Endothelial cell of umbilical vein (primary cell): ENCODE measurements at regions not wholly inside any gene's neighbourhood (a gene's known extent, or its start where the extent isn't known, plus 50 kb on each side); places are given as distances from the start of the nearest gene placed in this dataset.

ENCODE experiments used
- BruUV-seq: library from RNA; stranded (reverse); fragments of 400-500 nt; replicated peaks from 2 replicates; lab custom pipeline; 2021; lab: Mats Ljungman, UMichigan
- CTCF ChIA-PET: fragments of 300-600, 350-600 bp; sonication (Branson Sonifier 250); formaldehyde crosslinking; loops from one replicate; lab custom pipeline; 2021; ENCODE audit warnings: antibody characterized with exemption, inconsistent platforms; lab: Charles Lee
- POLR2A ChIA-PET: fragments of 300-600, 350-600 bp; sonication (Branson Sonifier 250); formaldehyde crosslinking; loops from one replicate; lab custom pipeline; 2021; ENCODE audit warnings: antibody characterized with exemption, inconsistent platforms; lab: Charles Lee
- DNase-seq: peaks from one replicate; pipeline ENCODE4 v3.0.0-alpha.2; 2011; ENCODE audit warnings: low read depth, low spot score
- FAIRE-seq: peaks from 2 replicates; lab custom pipeline; 2011; peaks lifted over from hg19 to GRCh38; lab: Jason Lieb, UNC
- H2AFZ ChIP-seq: 2 replicates; pipeline ENCODE4 v1.6.0; 2012; ENCODE audit warnings: low read depth, low read length, control low read depth, inconsistent platforms
- H3K27ac ChIP-seq: 2 replicates; pipeline ENCODE4 v1.5.1; 2011; ENCODE audit warnings: low read depth, mild to moderate bottlenecking, control low read depth, low read length, moderate library complexity; ENCODE audit not compliant: insufficient read depth
- H3K27me3 ChIP-seq, 2 experiments: 2 replicates each; pipeline versions ENCODE4 v1.6.0 to v1.6.1; 2011; ENCODE audit warnings: low read length in 2 of 2, mixed read lengths in 1 of 2; ENCODE audit not compliant: control insufficient read depth in 2 of 2, insufficient read depth in 2 of 2
- H3K36me3 ChIP-seq, 2 experiments: 2 replicates in 1 of 2; 3 replicates in 1 of 2; pipeline ENCODE4 v1.5.1; 2011; ENCODE audit warnings: low read length in 2 of 2, mild to moderate bottlenecking in 1 of 2, moderate library complexity in 1 of 2; ENCODE audit not compliant: control insufficient read depth in 2 of 2, insufficient read depth in 2 of 2; ENCODE audit errors: extremely low read depth in 1 of 2
- H3K4me1 ChIP-seq: 3 replicates; pipeline ENCODE4 v1.5.1; 2011; ENCODE audit warnings: mild to moderate bottlenecking, low read length; ENCODE audit not compliant: control insufficient read depth, insufficient read depth; ENCODE audit errors: extremely low read depth
- H3K4me2 ChIP-seq: 2 replicates; pipeline ENCODE4 v1.6.1; 2011; ENCODE audit warnings: low read length, control low read depth, mixed read lengths; ENCODE audit not compliant: insufficient read depth
- H3K4me3 ChIP-seq, 3 experiments: fragments of 200-600 bp in 1 of 3; sonication (generic), shearing (Covaris generic) in 1 of 3; replicated peaks in 1 of 3; 2 replicates each; pipeline ENCODE4 v1.5.1; 2011 to 2016; ENCODE audit warnings: control low read depth in 3 of 3, low read length in 3 of 3, mild to moderate bottlenecking in 2 of 3, inconsistent platforms in 1 of 3, low read depth in 1 of 3, moderate library complexity in 1 of 3; ENCODE audit not compliant: insufficient read depth in 1 of 3
- H3K79me2 ChIP-seq: 2 replicates; pipeline ENCODE4 v1.6.0; 2012; ENCODE audit warnings: low read length, inconsistent platforms; ENCODE audit not compliant: control insufficient read depth, insufficient read depth
- H3K9ac ChIP-seq: replicated peaks from 2 replicates; pipeline ENCODE3; 2011; ENCODE audit warnings: low read length, control low read depth; ENCODE audit not compliant: insufficient read depth; ENCODE audit errors: extremely low read depth
- H3K9me1 ChIP-seq: replicated peaks from 3 replicates; pipeline ENCODE4 v1.6.0; 2011; ENCODE audit warnings: mild to moderate bottlenecking, low read length; ENCODE audit not compliant: control insufficient read depth, insufficient read depth; ENCODE audit errors: extremely low read depth
- H3K9me3 ChIP-seq: replicated peaks from 2 replicates; pipeline ENCODE4 v1.5.1; 2012; ENCODE audit warnings: low read length, inconsistent platforms; ENCODE audit not compliant: control insufficient read depth, insufficient read depth
- H4K20me1 ChIP-seq: replicated peaks from 2 replicates; pipeline ENCODE3; 2011; ENCODE audit warnings: mild to moderate bottlenecking, low read length; ENCODE audit not compliant: control insufficient read depth, insufficient read depth; ENCODE audit errors: extremely low read depth
- EZH2 ChIP-seq: IDR thresholded peaks from 2 replicates; pipeline ENCODE4 v1.6.1; 2012; ENCODE audit warnings: borderline replicate concordance, low read depth, mild to moderate bottlenecking, moderate library complexity, low read length, inconsistent platforms; ENCODE audit not compliant: severe bottlenecking
- FOS ChIP-seq: IDR thresholded peaks from 2 replicates; pipeline ENCODE4 v1.6.1; 2011; ENCODE audit warnings: mild to moderate bottlenecking, low read length, moderate library complexity, borderline replicate concordance; ENCODE audit not compliant: insufficient read depth
- GATA2 ChIP-seq: IDR thresholded peaks from 2 replicates; pipeline ENCODE4 v1.7.0; 2011; ENCODE audit warnings: low read depth, mild to moderate bottlenecking, moderate library complexity, mixed read lengths, low read length; ENCODE audit not compliant: insufficient read length, insufficient read depth
- JUN ChIP-seq: IDR thresholded peaks from 2 replicates; pipeline ENCODE4 v1.6.1; 2011; ENCODE audit warnings: borderline replicate concordance, low read depth; ENCODE audit not compliant: insufficient read length, insufficient read depth
- MYC ChIP-seq: IDR thresholded peaks from one replicate; pipeline ENCODE4 v1.6.1; 2011; ENCODE audit warnings: mild to moderate bottlenecking, low read depth, low read length
- POLR2A ChIP-seq: IDR thresholded peaks from 2 replicates; pipeline ENCODE4 v1.6.1; 2012; ENCODE audit warnings: low read depth, mild to moderate bottlenecking, control low read depth, low read length
- POLR2AphosphoS5 ChIP-seq: IDR thresholded peaks from 2 replicates; pipeline ENCODE4 v1.6.1; 2012; ENCODE audit warnings: low read depth, mild to moderate bottlenecking, control low read depth, low read length, moderate library complexity; ENCODE audit not compliant: insufficient read depth
- dilution Hi-C: fragments of 300-500 bp; cut with MboI; formaldehyde crosslinking; loops from one replicate; pipeline ENCODE4 v1.15.0; 2019; ENCODE audit warnings: low sequenced_read_pairs; ENCODE audit not compliant: extremely low pct_ligation_motif_present
- intact Hi-C: fragments of 100-400 bp; cut with micrococcal nuclease; formaldehyde crosslinking; loops from one replicate; pipeline ENCODE4 v1.10.0; 2022
- TF ChIP-seq, protein P1 (sequence below): IDR thresholded peaks from 2 replicates; pipeline ENCODE4 v1.6.1; 2011; ENCODE audit not compliant: insufficient read depth, insufficient read length
- TF ChIP-seq, protein P2 (sequence below), 2 donors: IDR thresholded peaks; 1 replicate in 1 of 2; 2 replicates in 1 of 2; pipeline ENCODE4 v1.5.1; 2011; ENCODE audit warnings: low read length in 2 of 2, mild to moderate bottlenecking in 2 of 2, moderate library complexity in 2 of 2, control low read depth in 1 of 2, inconsistent platforms in 1 of 2, low read depth in 1 of 2; ENCODE audit not compliant: insufficient read depth in 1 of 2; ENCODE audit errors: extremely low read depth in 1 of 2

DNA sequence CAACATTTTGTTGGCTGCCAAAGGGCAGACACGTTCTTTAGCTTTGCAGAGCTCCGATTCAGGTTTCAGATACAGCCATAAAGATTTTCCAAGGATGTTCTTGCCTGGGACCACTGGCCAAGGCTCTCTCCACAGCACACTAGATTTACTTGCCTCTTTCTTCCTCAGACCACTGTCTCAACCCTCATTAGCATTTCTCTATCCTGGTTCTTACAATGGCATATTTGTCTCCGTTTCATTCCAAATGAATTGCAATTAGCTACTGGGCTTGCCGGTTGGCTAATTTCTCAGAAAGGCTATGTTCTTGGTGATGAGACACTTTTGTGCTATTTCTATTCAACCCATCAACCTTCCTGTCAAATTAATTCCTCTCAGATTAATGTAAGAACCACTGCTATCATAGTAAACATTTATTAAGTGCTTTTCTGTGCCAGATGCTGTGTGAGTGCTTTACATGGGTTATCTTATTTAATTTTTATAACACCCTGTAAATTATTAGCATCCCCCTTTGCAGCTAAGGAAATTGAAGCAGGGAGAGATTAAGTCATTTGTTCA is 118.4 kb upstream of the NR3C1 start:
- BruUV-seq, result no TSS peak

GRCh38 chr5:143521141-143521540 is 117.7 kb upstream of the NR3C1 start:
- CTCF ChIA-PET, result interaction anchor here (0.8 to 1.3 kb wide), 4 partner anchors 9 to 621 kb away, joined by 3 to 4 read pairs (median 4); no protein-coding TSS in a partner anchor

More for the DNA sequence above, 118.4 kb upstream of the NR3C1 start:
- POLR2A ChIA-PET, result no interaction called here
- Histone ChIP-seq H3K9ac (no peak overlapping the region), H3K4me2 (no peak overlapping the region), H2AFZ (no peak overlapping the region), H3K27me3 (peaks cover 0 to 4% of the 10 kb centered on the region in 2 experiments), H3K9me3 (no peaks in the 10 kb centered on the region), H3K36me3 (no peaks in the 10 kb centered on the region), H4K20me1 (no peaks in the 10 kb centered on the region), H3K79me2 (no peaks in the 10 kb centered on the region), H3K4me1 (no peaks in the 10 kb centered on the region), H3K4me3 (no peak overlapping the region), H3K27ac (no peak overlapping the region), H3K9me1 (no peaks in the 10 kb centered on the region)
- FAIRE-seq (no peak), DNase-seq (no peak)
- CTCF ChIA-PET, result interaction anchor here (1.2 kb wide), 1 partner anchor 160 kb away, joined by 4 read pairs; no protein-coding TSS in a partner anchor
- intact Hi-C loops (no loop called here), dilution Hi-C loops (no loop called here)
- TF ChIP-seq POLR2A, result no peak
- TF ChIP-seq MYC, result no peak
- TF ChIP-seq FOS, result no peak
- no peak for TF ChIP-seq JUN
- TF ChIP-seq, protein P1, sequence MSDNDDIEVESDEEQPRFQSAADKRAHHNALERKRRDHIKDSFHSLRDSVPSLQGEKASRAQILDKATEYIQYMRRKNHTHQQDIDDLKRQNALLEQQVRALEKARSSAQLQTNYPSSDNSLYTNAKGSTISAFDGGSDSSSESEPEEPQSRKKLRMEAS, result no peak
- no peak for TF ChIP-seq GATA2
- TF ChIP-seq EZH2, result no peak
- no peak for TF ChIP-seq POLR2AphosphoS5

More at GRCh38 chr5:143521141-143521540, 117.7 kb upstream of the NR3C1 start:
- Histone ChIP-seq H2AFZ (no peak overlapping the region), H3K36me3 (no peaks in the 10 kb centered on the region), H3K79me2 (no peaks in the 10 kb centered on the region), H3K4me3 (no peak overlapping the region), H3K4me1 (no peaks in the 10 kb centered on the region), H3K27me3 (peaks cover 0 to 4% of the 10 kb centered on the region in 2 experiments), H3K4me2 (no peak overlapping the region), H3K9me1 (no peaks in the 10 kb centered on the region), H4K20me1 (no peaks in the 10 kb centered on the region), H3K9me3 (no peaks in the 10 kb centered on the region), H3K9ac (no peak overlapping the region), H3K27ac (no peak overlapping the region)
- intact Hi-C loops, result no loop called here
- POLR2A ChIA-PET, result no interaction called here
- DNase-seq (no peak), FAIRE-seq (no peak)
- dilution Hi-C loops, result no loop called here
- BruUV-seq, result no TSS peak
- no peak for TF ChIP-seq POLR2A
- TF ChIP-seq GATA2, result no peak
- no peak for TF ChIP-seq FOS
- TF ChIP-seq EZH2, result no peak
- no peak for TF ChIP-seq MYC
- TF ChIP-seq, protein P2, sequence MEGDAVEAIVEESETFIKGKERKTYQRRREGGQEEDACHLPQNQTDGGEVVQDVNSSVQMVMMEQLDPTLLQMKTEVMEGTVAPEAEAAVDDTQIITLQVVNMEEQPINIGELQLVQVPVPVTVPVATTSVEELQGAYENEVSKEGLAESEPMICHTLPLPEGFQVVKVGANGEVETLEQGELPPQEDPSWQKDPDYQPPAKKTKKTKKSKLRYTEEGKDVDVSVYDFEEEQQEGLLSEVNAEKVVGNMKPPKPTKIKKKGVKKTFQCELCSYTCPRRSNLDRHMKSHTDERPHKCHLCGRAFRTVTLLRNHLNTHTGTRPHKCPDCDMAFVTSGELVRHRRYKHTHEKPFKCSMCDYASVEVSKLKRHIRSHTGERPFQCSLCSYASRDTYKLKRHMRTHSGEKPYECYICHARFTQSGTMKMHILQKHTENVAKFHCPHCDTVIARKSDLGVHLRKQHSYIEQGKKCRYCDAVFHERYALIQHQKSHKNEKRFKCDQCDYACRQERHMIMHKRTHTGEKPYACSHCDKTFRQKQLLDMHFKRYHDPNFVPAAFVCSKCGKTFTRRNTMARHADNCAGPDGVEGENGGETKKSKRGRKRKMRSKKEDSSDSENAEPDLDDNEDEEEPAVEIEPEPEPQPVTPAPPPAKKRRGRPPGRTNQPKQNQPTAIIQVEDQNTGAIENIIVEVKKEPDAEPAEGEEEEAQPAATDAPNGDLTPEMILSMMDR (IDR thresholded peaks at IDR 0.05; ENCODE audit: extremely low read depth in 1 of 2, insufficient read depth in 1 of 2, low read depth in 1 of 2, low read length in 2 of 2), result no peak
